Fibroblast of lung (primary cell): ENCODE measurements at regions not wholly inside any gene's neighbourhood (a gene's known extent, or its start where the extent isn't known, plus 50 kb on each side); places are given as distances from the start of the nearest gene placed in this dataset.

Experiments
- DNase-seq, 2 donors: peaks; one replicate each; pipeline versions ENCODE4 v3.0.0 to v3.0.0-alpha.2; 2010; ENCODE audit warnings: low read depth in 2 of 2
- H2AFZ ChIP-seq: 2 replicates; pipeline ENCODE4 v1.5.1; 2012; ENCODE audit warnings: low read length, control low read depth, inconsistent platforms
- H3K27ac ChIP-seq: 2 replicates; pipeline ENCODE4 v1.5.1; 2011; ENCODE audit warnings: low read length, control low read depth; ENCODE audit not compliant: insufficient read depth
- H3K27me3 ChIP-seq: 2 replicates; pipeline ENCODE4 v1.5.1; 2011; ENCODE audit warnings: mild to moderate bottlenecking, low read length; ENCODE audit not compliant: control insufficient read depth, insufficient read depth
- H3K36me3 ChIP-seq: 2 replicates; pipeline ENCODE4 v1.5.1; 2011; ENCODE audit warnings: low read length; ENCODE audit not compliant: control insufficient read depth, insufficient read depth
- H3K4me1 ChIP-seq: 2 replicates; pipeline ENCODE4 v1.5.1; 2011; ENCODE audit warnings: low read length; ENCODE audit not compliant: control insufficient read depth, insufficient read depth; ENCODE audit errors: extremely low read depth
- H3K4me2 ChIP-seq: 2 replicates; pipeline ENCODE4 v1.5.1; 2011; ENCODE audit warnings: low read length, control low read depth; ENCODE audit not compliant: insufficient read depth; ENCODE audit errors: extremely low read depth
- H3K4me3 ChIP-seq, 4 experiments: fragments of 200-600 bp in 1 of 4; sonication (generic) in 1 of 4; replicated peaks in 1 of 4; 2 replicates each; pipeline ENCODE4 v1.5.1; 2011 to 2016; ENCODE audit warnings: low read length in 4 of 4, low read depth in 3 of 4, mild to moderate bottlenecking in 3 of 4, control low read depth in 2 of 4, inconsistent platforms in 1 of 4, mixed read lengths in 1 of 4; ENCODE audit not compliant: insufficient read depth in 1 of 4; ENCODE audit errors: control extremely low read depth in 1 of 4
- H3K79me2 ChIP-seq: 2 replicates; pipeline ENCODE4 v1.5.1; 2012; ENCODE audit warnings: mild to moderate bottlenecking, low read length, inconsistent platforms; ENCODE audit not compliant: control insufficient read depth, insufficient read depth
- H3K9ac ChIP-seq: 2 replicates; pipeline ENCODE4 v1.5.1; 2011; ENCODE audit warnings: mild to moderate bottlenecking, low read length, control low read depth; ENCODE audit not compliant: insufficient read depth
- H3K9me3 ChIP-seq: 2 replicates; pipeline ENCODE4 v1.5.1; 2012; ENCODE audit warnings: low read depth, low read length; ENCODE audit not compliant: control insufficient read depth, insufficient read depth
- H4K20me1 ChIP-seq: 2 replicates; pipeline ENCODE4 v1.5.1; 2011; ENCODE audit warnings: low read length; ENCODE audit not compliant: control insufficient read depth, insufficient read depth; ENCODE audit errors: extremely low read depth
- CTCF ChIP-seq, 2 donors: IDR thresholded peaks in 1 of 2; conservative IDR thresholded peaks in 1 of 2; 1 replicate in 1 of 2; 2 replicates in 1 of 2; pipeline ENCODE4 v1.5.1; 2011 to 2012; ENCODE audit warnings: low read length in 2 of 2, control low read depth in 1 of 2, inconsistent platforms in 1 of 2, low read depth in 1 of 2, mild to moderate bottlenecking in 1 of 2
- EZH2 ChIP-seq: IDR thresholded peaks from 2 replicates; pipeline ENCODE4 v1.5.1; 2012; ENCODE audit warnings: low read length, control low read depth, mild to moderate bottlenecking; ENCODE audit errors: missing control alignments

- H3K4me1 ChIP-seq, result no peaks in the 10 kb centered on the region
- DNase-seq, result no peak
- H3K79me2 ChIP-seq, result no peaks in the 10 kb centered on the region
- no peak overlapping the region for H3K4me2 ChIP-seq
- TF ChIP-seq CTCF (conservative IDR thresholded peaks at IDR 0.05 in 1 of 2, IDR thresholded peaks at IDR 0.05 in 1 of 2; ENCODE audit: low read depth in 1 of 2, low read length in 2 of 2) (no peak), EZH2 (no peak)
- H3K9ac ChIP-seq, result no peak overlapping the region
- H2AFZ ChIP-seq, result no peak overlapping the region
- no peaks in the 10 kb centered on the region for H3K27me3 ChIP-seq
- H4K20me1 ChIP-seq, result no peaks in the 10 kb centered on the region
- H3K9me3 ChIP-seq, result no peaks in the 10 kb centered on the region
- no peaks in the 10 kb centered on the region for H3K36me3 ChIP-seq
- no peak overlapping the region for H3K4me3 ChIP-seq
- no peak overlapping the region for H3K27ac ChIP-seq
These were observed 168.8 kb downstream of the CDH26 start for GRCh38 chr20:60126975-60127374.

- Histone ChIP-seq H3K4me1 (no peaks in the 10 kb centered on the region), H3K79me2 (no peaks in the 10 kb centered on the region), H3K36me3 (no peaks in the 10 kb centered on the region), H3K4me2 (no peak overlapping the region), H3K4me3 (no peak overlapping the region), H2AFZ (no peak overlapping the region), H3K9ac (no peak overlapping the region), H3K27ac (no peak overlapping the region), H3K27me3 (no peaks in the 10 kb centered on the region), H3K9me3 (no peaks in the 10 kb centered on the region), H4K20me1 (no peaks in the 10 kb centered on the region)
- TF ChIP-seq CTCF (conservative IDR thresholded peaks at IDR 0.05 in 1 of 2, IDR thresholded peaks at IDR 0.05 in 1 of 2; ENCODE audit: low read depth in 1 of 2, low read length in 2 of 2), result no peak
- no peak for TF ChIP-seq EZH2
- no peak for DNase-seq
These were observed 173.2 kb downstream of the CDH26 start for GRCh38 chr20:60131375-60131774.

GRCh38 chr20:60132162-60132826 lies 174.1 kb downstream of the CDH26 start:
- no peak overlapping the region for H3K27ac ChIP-seq
- H3K9ac ChIP-seq, result no peak overlapping the region
- H3K4me2 ChIP-seq, result no peak overlapping the region
- no peaks in the 10 kb centered on the region for H3K36me3 ChIP-seq
- no peak overlapping the region for H3K4me3 ChIP-seq
- TF ChIP-seq CTCF (conservative IDR thresholded peaks at IDR 0.05 in 1 of 2, IDR thresholded peaks at IDR 0.05 in 1 of 2; ENCODE audit: low read depth in 1 of 2, low read length in 2 of 2) (no peak), EZH2 (no peak)
- H3K4me1 ChIP-seq, result no peaks in the 10 kb centered on the region
- no peak for DNase-seq
- no peaks in the 10 kb centered on the region for H3K79me2 ChIP-seq
- no peaks in the 10 kb centered on the region for H3K9me3 ChIP-seq
- no peaks in the 10 kb centered on the region for H3K27me3 ChIP-seq
- H2AFZ ChIP-seq, result no peak overlapping the region
- no peaks in the 10 kb centered on the region for H4K20me1 ChIP-seq
